GM20431 (cell line): ENCODE measurements at regions not wholly inside any gene's neighbourhood (a gene's known extent, or its start where the extent isn't known, plus 50 kb on each side); places are given as distances from the start of the nearest gene placed in this dataset.

Source experiments
- in situ Hi-C: fragments of 300-500 bp; cut with MseI, MboI; formaldehyde crosslinking; loops from one replicate; pipeline ENCODE4 v1.15.0; 2020; ENCODE audit warnings: low sequenced_read_pairs; ENCODE audit not compliant: unreplicated experiment

- in situ Hi-C loops, result no loop called here
These were observed 126.7 kb upstream of the CCDC196 start for GRCh38 chr14:66359500-66359899.

DNA sequence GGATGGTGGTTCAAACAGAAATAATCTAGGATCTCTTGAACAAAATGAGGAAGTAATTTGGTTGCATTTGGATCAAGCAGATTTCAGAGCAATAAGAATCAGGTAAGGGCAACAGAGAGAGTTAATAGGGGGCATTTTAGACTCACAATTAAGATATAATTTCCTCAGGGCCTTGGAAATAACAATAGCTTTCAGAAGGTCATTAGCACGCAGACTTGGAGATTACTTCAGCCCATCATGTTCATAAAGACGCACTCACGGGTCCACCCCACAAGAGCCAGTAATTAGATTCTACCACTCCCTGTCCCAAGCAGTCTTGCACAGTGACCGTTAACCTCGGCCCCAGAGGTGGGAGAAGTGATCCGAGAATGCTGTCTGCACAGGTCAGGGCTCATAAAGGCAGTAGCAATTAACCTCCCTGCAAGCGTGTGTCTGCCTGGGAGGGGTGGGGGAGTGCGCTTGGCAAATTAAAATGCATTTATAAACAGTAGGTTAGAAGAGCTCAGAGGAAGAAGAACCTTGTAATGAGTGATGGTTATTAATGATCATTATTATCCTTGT is 125.7 kb upstream of the CCDC196 start:
- in situ Hi-C loops, result no loop called here

- in situ Hi-C loops, result no loop called here
These were observed 125.2 kb upstream of the CCDC196 start for GRCh38 chr14:66361013-66361412.

DNA sequence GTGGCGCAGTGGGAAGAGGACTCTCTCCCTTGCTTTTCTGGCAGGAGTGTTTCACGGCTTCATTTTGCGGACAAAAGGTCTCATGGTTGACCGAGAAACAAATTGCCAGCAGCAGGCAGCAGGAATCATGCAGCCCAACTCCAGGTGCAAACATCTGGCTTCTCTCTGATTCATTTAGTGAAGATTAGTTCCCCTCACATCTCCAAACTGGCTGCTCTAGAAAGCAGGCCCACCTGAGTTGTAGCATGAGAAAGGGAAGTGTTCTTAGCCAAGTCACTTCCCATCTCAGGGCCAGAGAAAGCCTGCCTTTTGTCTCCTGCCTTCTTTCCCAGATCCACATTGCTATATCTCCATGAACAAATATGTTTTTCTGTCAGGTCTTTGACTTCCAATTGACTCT is 120.8 kb upstream of the CCDC196 start:
- in situ Hi-C loops, result no loop called here

DNA sequence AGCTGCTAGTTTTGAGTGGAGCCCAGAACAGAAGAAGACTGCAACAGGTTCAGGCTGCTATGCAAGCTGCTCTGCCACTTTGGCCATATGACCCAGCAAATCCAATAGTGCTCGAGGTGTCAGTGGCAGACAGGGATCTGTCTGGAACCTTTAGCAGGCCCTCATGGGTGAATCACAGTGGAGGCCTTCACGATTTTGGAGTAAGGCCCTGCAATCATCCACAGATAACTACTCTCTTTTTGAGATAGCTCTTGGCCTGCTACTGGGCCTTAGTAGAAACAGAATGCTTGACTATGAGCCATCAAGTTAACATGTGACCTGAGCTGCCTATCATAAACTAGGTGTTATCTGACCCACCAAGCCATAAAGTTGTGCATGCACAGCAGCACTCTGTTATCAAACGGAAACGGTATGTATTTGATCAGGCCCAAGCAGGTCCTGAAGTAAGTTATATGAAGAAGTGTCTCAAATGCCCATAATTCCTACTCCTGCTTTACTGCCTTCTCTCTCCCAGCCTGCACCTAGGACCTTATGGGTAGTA is 116.9 kb upstream of the CCDC196 start:
- in situ Hi-C loops, result no loop called here

- in situ Hi-C loops, result no loop called here
These were observed 114.4 kb upstream of the CCDC196 start for GRCh38 chr14:66371776-66372175.

GRCh38 chr14:66375046-66375964 is 110.9 kb upstream of the CCDC196 start:
- in situ Hi-C loops, result no loop called here

DNA sequence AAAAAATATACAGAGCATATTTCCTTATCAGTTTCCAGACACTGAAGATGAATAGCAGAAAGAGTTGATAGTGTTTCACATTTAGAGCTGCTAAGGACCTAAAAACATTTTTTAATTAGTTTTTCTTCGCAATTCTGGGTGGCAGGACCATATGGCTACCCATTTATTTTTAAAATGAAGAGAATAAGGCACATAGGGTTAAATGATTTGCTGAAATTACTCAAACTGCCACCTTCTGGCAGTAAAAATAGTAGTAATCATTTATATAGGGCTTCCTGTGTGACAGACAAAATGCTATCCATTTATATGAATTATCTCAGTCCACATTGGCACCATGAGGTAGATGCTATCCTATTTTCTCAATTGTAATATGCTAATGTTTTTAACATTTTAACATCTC is 108.6 kb upstream of the CCDC196 start:
- in situ Hi-C loops, result no loop called here

- in situ Hi-C loops, result no loop called here
These were observed 107.3 kb upstream of the CCDC196 start for GRCh38 chr14:66378712-66379505.

- in situ Hi-C loops, result no loop called here
These were observed 106.0 kb upstream of the CCDC196 start for GRCh38 chr14:66380143-66380542.

- in situ Hi-C loops, result no loop called here
These were observed 104.4 kb upstream of the CCDC196 start for GRCh38 chr14:66381755-66382154.

- in situ Hi-C loops, result no loop called here
These were observed 102.9 kb upstream of the CCDC196 start for GRCh38 chr14:66383257-66383656.

GRCh38 chr14:66383771-66384170 is 102.4 kb upstream of the CCDC196 start:
- in situ Hi-C loops, result no loop called here

- in situ Hi-C loops, result no loop called here
These were observed 97.7 kb upstream of the CCDC196 start for GRCh38 chr14:66388516-66388915.

GRCh38 chr14:66389481-66389880 is 96.7 kb upstream of the CCDC196 start:
- in situ Hi-C loops, result no loop called here

- in situ Hi-C loops, result no loop called here
These were observed 90.9 kb upstream of the CCDC196 start for GRCh38 chr14:66395300-66395699.

- in situ Hi-C loops, result no loop called here
These were observed 90.0 kb upstream of the CCDC196 start for GRCh38 chr14:66396164-66396563.

- in situ Hi-C loops, result no loop called here
These were observed 87.7 kb upstream of the CCDC196 start for GRCh38 chr14:66398437-66398836.

DNA sequence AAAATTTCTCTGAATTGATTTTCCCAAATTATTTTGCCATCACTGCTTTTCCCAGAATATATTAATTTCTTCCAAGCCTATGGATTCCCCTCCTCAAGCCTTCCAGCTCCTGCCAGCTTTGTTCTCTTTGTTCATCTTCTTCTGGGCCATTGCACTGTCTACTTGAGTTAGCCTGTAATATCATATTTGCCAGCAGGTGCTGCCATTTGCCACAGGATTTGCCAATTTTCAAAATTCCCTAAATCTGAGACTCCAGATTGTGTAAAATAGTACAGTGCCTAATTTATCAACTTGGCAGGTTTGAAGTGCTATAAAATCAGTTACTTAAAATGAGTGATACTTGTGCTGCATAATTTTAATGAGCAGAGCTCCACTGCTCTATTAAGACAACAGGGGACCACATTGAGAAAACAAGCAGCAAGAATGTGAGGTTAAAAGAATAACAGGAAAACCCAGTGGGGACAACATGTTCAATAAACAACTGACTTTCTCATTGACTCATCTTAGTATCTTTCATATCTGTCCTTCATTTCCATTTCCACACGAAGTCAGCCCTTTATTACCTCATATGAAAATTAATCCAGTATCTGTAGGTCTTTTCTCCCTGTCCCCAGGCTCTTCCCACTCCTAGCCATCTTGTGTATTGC is 84.6 kb upstream of the CCDC196 start:
- in situ Hi-C loops, result no loop called here

DNA sequence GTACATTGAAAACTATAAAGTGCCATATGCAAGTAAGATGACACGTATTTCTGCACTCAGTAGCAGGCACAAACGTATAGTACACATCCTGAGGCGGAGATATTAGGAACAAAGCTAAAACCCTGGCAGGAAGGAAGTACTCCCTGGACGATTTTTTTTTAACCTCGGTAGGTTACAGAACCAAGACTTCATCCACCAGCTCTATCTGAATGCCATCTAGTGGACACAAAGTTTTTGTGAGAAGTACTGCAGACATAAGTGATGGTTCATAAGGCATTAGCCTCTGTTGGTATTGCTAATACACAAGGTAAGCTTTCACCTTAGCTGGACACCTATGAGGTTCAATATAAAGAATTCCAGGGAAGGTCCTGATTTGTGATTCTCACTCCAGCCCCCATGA is 83.0 kb upstream of the CCDC196 start:
- in situ Hi-C loops, result no loop called here
